CD1c-positive myeloid dendritic cell (primary cell): ENCODE measurements at regions not wholly inside any gene's neighbourhood (a gene's known extent, or its start where the extent isn't known, plus 50 kb on each side); places are given as distances from the start of the nearest gene placed in this dataset.

Experiments
- DNase-seq: peaks from one replicate; pipeline ENCODE4 v3.0.0-alpha.2; 2016; ENCODE audit errors: extremely low spot score

DNA sequence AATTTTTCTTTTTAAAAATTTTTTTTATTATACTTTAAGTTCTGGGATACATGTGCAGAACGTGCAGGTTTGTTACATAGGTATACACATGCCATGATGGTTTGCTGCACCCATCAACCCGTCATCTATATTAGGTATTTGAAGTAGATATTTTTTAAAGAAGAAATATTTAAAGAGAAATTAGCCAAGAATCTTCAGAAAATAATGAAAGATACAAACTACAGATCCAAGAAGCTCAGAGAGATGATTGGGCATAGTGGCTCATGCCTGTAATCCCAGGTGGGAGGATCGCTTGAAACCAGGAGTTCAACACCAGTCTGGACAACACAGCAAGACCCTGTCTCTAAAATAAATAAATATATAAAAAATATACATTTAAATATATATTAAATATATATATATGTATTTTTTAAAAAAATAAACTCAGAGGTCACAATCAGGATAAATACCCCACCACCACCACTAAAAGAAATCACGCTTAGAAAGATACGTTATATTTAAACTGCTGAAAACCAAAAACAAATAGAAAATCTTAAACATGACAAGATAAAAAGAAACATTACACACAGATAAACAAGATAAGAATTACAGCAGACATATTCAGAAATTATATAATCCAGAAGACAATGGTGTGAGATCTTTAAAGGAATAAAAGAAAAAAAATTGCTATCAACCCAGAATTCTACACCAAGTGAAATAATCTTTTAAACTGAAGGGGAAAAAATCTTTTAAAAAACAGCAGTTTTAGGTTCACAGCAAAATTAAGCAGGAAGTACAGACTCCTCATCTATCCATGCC is 57.5 kb downstream of the CSF2 start:
- no peak for DNase-seq

DNA sequence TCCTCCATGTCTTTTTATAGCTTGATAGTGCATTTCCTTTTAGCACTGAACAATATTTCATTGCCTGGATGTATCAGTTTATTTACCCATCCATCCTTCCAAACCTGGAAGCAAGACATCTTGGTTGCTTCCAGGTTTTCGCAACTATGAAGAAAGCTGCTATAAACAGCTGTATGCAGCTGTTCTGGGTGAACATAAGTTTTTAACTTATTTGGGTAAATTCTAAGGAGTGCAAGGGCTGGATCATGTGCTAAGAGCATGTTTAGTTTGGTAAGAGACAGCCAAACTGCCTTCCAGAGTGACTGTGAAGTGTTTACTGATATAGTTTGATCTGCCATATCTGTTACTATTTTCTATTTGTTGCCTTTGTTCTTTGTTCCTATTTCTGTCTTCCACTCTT is 58.5 kb downstream of the CSF2 start:
- no peak for DNase-seq

DNA sequence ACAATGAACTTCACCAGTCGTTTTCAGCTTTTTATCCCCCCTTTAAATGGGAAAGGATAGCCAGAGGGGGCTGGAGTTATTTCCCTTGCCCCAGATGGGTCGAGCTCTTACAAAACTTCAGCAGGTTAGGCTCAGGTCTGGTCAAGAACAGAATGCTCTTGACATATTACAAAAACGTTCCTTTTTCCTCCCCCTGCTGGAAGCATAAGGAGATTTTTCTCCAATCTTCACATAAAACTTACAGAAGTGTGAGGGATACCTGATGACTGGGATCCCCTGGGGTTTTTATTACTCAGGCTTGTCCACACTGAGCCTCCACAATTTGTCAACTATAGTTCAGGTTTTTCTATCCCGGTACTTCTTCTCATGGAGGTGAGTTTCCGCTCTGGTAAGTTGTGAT is 60.8 kb downstream of the CSF2 start:
- peak; percentile 11 for DNase-seq

DNA sequence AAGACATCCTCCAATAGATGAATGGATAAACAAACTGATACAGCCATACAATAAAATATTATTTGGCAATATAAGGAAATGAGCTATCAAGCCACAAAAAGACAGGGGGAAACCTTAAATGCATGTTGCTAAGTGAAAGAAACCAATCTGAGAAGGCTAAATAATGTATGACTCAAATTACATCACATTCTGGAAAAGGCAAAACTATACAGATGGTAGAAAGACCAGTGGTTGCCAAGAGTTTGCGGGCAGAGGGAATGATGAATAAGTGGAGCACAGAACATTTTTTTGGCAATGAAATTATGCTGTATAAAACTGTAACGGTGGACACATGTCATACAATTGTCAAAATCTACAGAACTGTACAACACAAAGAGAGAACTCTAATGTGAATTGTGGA is 63.3 kb downstream of the CSF2 start:
- no peak for DNase-seq

DNA sequence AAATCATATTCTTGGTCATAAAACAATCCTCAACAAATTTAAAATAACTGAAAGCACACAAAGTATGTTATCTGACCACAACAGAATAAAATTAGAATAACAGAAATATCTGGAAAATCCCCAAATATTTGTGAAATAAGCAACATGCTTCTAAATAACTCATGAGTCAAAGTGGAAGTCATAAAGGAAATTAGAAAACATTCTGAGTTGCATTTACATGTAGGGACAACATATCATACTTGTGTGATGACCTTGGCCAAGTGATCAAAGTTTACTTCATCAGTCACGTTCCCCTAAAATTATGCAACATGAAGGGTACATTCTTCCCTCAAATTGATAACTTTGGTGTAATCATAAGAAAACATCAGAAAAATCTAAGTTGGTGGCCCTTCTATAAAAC is 64.7 kb downstream of the CSF2 start:
- no peak for DNase-seq
